Spleen (tissue), 11 donors: ENCODE measurements at regions not wholly inside any gene's neighbourhood (a gene's known extent, or its start where the extent isn't known, plus 50 kb on each side); places are given as distances from the start of the nearest gene placed in this dataset.

Experiments
- DNase-seq: peaks from one replicate; pipeline ENCODE4 v3.0.0-alpha.2; 2020
- H3K27ac ChIP-seq, 8 donors: fragments of 200-600 bp; sonication (generic) in 7 of 8; 1 replicate in 4 of 8; 2 replicates in 4 of 8; pipeline versions ENCODE4 v1.5.0 to v1.8.0; 2016 to 2021; ENCODE audit warnings: inconsistent platforms in 4 of 8, mild to moderate bottlenecking in 4 of 8, moderate library complexity in 1 of 8
- H3K27me3 ChIP-seq, 7 donors: fragments of 200-600 bp; sonication (generic) in 6 of 7; replicated peaks in 1 of 7; 1 replicate in 4 of 7; 2 replicates in 3 of 7; pipeline versions ENCODE4 v1.5.0 to v1.8.0; 2016 to 2021; ENCODE audit warnings: inconsistent platforms in 3 of 7, mild to moderate bottlenecking in 1 of 7
- H3K36me3 ChIP-seq, 6 donors: fragments of 200-600 bp; sonication (generic) in 5 of 6; 1 replicate in 4 of 6; 2 replicates in 2 of 6; pipeline versions ENCODE4 v1.5.0 to v1.8.0; 2016 to 2021; ENCODE audit warnings: inconsistent platforms in 2 of 6
- H3K4me1 ChIP-seq, 6 donors: fragments of 200-600 bp; sonication (generic) in 5 of 6; 1 replicate in 3 of 6; 2 replicates in 3 of 6; pipeline versions ENCODE4 v1.5.0 to v1.8.0; 2016 to 2021; ENCODE audit warnings: inconsistent platforms in 3 of 6
- H3K4me3 ChIP-seq, 8 donors: fragments of 200-600 bp; sonication (generic) in 7 of 8; 1 replicate in 4 of 8; 2 replicates in 4 of 8; pipeline versions ENCODE4 v1.5.0 to v1.8.0; 2016 to 2021; ENCODE audit warnings: inconsistent platforms in 4 of 8, mild to moderate bottlenecking in 4 of 8, moderate library complexity in 2 of 8
- H3K9me3 ChIP-seq, 8 donors: fragments of 200-600 bp; sonication (generic) in 7 of 8; 1 replicate in 4 of 8; 2 replicates in 4 of 8; pipeline versions ENCODE4 v1.5.0 to v1.8.0; 2016 to 2021; ENCODE audit warnings: inconsistent platforms in 4 of 8
- POLR2A ChIP-seq, 3 donors: fragments of 450-650 bp; IDR thresholded peaks; one replicate each; pipeline ENCODE4 v1.5.1; 2017; ENCODE audit warnings: antibody characterized with exemption in 3 of 3, mild to moderate bottlenecking in 1 of 3
- POLR2AphosphoS5 ChIP-seq, 3 donors: sonication (generic); formaldehyde crosslinking; IDR thresholded peaks; one replicate each; pipeline ENCODE4 v1.5.1; 2017; ENCODE audit warnings: antibody characterized with exemption in 3 of 3
- WGBS, 5 donors: extraction: QIAGEN DNeasy Blood & Tissue Kit in 3 of 5; methylation state at CpG; one replicate each; pipeline versions ENCODE4 v1.1.5 to v1.1.7; 2013 to 2018; 5-methylcytosine and 5-hydroxymethylcytosine counted together
- intact Hi-C: fragments of 100-400 bp; cut with DNase I; formaldehyde crosslinking; loops from one replicate; pipeline ENCODE4 v1.15.0; 2023; ENCODE audit warnings: low total_unique reads
- TF ChIP-seq, protein P1 (sequence below), 11 experiments: fragments of 200-600 bp in 7 of 11; fragments of 450-650 bp in 4 of 11; sonication (generic) in 4 of 11; IDR thresholded peaks in 8 of 11; conservative IDR thresholded peaks in 3 of 11; 1 replicate in 7 of 11; 2 replicates in 4 of 11; pipeline versions ENCODE4 v1.4.0 to v1.8.0; 2016 to 2021; ENCODE audit warnings: antibody characterized with exemption in 11 of 11, inconsistent platforms in 4 of 11, mild to moderate bottlenecking in 1 of 11
- donor health status: healthy with polysubstance abuse.
- donor health status: DM: no; HTN: no; CAD: no; lungs with moderate emphysema.
- donor health status: DM: no; HTN: no; CAD: no.
- donor health status: Bipolar disorder and iron deficiency.
- donor health status: healthy.
- donor health status: DM: no; HTN: no; CAD: no.
- donor health status: DM: yes; HTN: yes; CAD: no.

- 57 to 69% (median 66%) methylated on average over 7 of the region's 7 CpGs for WGBS, 5 donors
- Histone ChIP-seq H3K36me3 (no peaks in the 10 kb centered on the region), H3K4me3 (no peak overlapping the region), H3K4me1 (peaks cover 0 to 6% (median 0%) of the 10 kb centered on the region in 6 donors), H3K27ac (no peak overlapping the region), H3K9me3 (peaks cover 0 to 9% (median 0%) of the 10 kb centered on the region in 8 donors), H3K27me3 (no peaks in the 10 kb centered on the region)
- no peak for TF ChIP-seq POLR2AphosphoS5 (IDR thresholded peaks at IDR 0.05)
- TF ChIP-seq, protein P1, sequence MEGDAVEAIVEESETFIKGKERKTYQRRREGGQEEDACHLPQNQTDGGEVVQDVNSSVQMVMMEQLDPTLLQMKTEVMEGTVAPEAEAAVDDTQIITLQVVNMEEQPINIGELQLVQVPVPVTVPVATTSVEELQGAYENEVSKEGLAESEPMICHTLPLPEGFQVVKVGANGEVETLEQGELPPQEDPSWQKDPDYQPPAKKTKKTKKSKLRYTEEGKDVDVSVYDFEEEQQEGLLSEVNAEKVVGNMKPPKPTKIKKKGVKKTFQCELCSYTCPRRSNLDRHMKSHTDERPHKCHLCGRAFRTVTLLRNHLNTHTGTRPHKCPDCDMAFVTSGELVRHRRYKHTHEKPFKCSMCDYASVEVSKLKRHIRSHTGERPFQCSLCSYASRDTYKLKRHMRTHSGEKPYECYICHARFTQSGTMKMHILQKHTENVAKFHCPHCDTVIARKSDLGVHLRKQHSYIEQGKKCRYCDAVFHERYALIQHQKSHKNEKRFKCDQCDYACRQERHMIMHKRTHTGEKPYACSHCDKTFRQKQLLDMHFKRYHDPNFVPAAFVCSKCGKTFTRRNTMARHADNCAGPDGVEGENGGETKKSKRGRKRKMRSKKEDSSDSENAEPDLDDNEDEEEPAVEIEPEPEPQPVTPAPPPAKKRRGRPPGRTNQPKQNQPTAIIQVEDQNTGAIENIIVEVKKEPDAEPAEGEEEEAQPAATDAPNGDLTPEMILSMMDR (IDR thresholded peaks at IDR 0.05 in 8 of 11, conservative IDR thresholded peaks at IDR 0.05 in 3 of 11): no peak
- no peak for TF ChIP-seq POLR2A (IDR thresholded peaks at IDR 0.05)
- intact Hi-C loops: no loop called here
- no peak for DNase-seq
Measured at GRCh38 chr4:17038510-17039176, 140.2 kb upstream of the LDB2 start.

DNA sequence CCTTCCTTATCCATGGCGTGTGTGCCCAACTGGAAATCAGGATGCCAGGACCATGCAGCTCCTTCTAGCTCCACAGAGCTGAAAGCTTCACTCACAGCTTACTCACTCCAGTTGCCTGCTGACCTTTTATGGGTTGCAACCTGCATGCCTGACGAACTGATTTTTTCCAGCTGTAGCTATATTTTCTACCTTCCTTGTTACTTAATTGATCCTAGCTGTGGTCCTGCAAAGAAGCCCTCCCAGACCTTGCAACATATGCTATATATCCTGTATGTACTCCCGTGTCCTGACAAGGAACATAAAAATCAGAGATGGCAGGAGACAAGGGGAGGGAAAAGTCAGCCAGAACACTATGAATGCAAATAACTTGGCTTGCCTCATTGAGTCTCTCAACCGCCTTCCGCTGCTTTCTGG is 135.3 kb upstream of the LDB2 start:
- TF ChIP-seq POLR2AphosphoS5 (IDR thresholded peaks at IDR 0.05) (no peak), POLR2A (IDR thresholded peaks at IDR 0.05) (no peak)
- TF ChIP-seq, protein P1 (IDR thresholded peaks at IDR 0.05 in 8 of 11, conservative IDR thresholded peaks at IDR 0.05 in 3 of 11): no peak

GRCh38 chr4:17033025-17033767 is 134.8 kb upstream of the LDB2 start:
- Histone ChIP-seq H3K36me3 (no peaks in the 10 kb centered on the region), H3K4me3 (no peak overlapping the region), H3K27me3 (no peaks in the 10 kb centered on the region), H3K27ac (no peak overlapping the region), H3K4me1 (no peaks in the 10 kb centered on the region), H3K9me3 (peaks cover 0 to 6% (median 0%) of the 10 kb centered on the region in 8 donors)
- DNase-seq: no peak
- intact Hi-C loops: no loop called here
- 71 to 91% (median 84%) methylated on average over 3 of the region's 3 CpGs for whole genome bisulfite sequencing, 5 donors
- no peak for TF ChIP-seq POLR2AphosphoS5 (IDR thresholded peaks at IDR 0.05)
- TF ChIP-seq, protein P1 (IDR thresholded peaks at IDR 0.05 in 8 of 11, conservative IDR thresholded peaks at IDR 0.05 in 3 of 11): no peak
- TF ChIP-seq POLR2A (IDR thresholded peaks at IDR 0.05): no peak

More for the DNA sequence above, 135.3 kb upstream of the LDB2 start:
- DNase-seq: no peak
- no peaks in the 10 kb centered on the region for H3K36me3 ChIP-seq
- no peak overlapping the region for H3K4me3 ChIP-seq
- H3K4me1 ChIP-seq: peaks cover 0 to under 1% (median 0%) of the 10 kb centered on the region in 6 donors
- WGBS, 5 donors: 73 to 88% (median 79%) methylated on average over 5 of the region's 5 CpGs
- H3K9me3 ChIP-seq: peaks cover 0 to 9% (median 0%) of the 10 kb centered on the region in 8 donors
- H3K27ac ChIP-seq: no peak overlapping the region
- intact Hi-C loops: no loop called here
- H3K27me3 ChIP-seq: no peaks in the 10 kb centered on the region

GRCh38 chr4:17030543-17030942 is 132.1 kb upstream of the LDB2 start:
- intact Hi-C loops: no loop called here
- WGBS, 5 donors: 90 to 100% (median 96%) methylated on average over 1 of the region's 1 CpG
- Histone ChIP-seq H3K4me1 (no peaks in the 10 kb centered on the region), H3K36me3 (no peaks in the 10 kb centered on the region), H3K27me3 (no peaks in the 10 kb centered on the region), H3K27ac (no peak overlapping the region), H3K4me3 (no peak overlapping the region), H3K9me3 (no peaks in the 10 kb centered on the region)
- no peak for DNase-seq
- TF ChIP-seq POLR2AphosphoS5 (IDR thresholded peaks at IDR 0.05) (no peak), POLR2A (IDR thresholded peaks at IDR 0.05) (no peak)
- TF ChIP-seq, protein P1 (IDR thresholded peaks at IDR 0.05 in 8 of 11, conservative IDR thresholded peaks at IDR 0.05 in 3 of 11): no peak
